Fibroblast of the aortic adventitia (primary cell): ENCODE measurements at regions not wholly inside any gene's neighbourhood (a gene's known extent, or its start where the extent isn't known, plus 50 kb on each side); places are given as distances from the start of the nearest gene placed in this dataset.

Experiments used
- DNase-seq: peaks from one replicate; pipeline ENCODE4 v3.0.0-alpha.2; 2010; ENCODE audit warnings: low read depth
- H3K4me3 ChIP-seq: 2 replicates; pipeline ENCODE4 v1.5.1; 2011; ENCODE audit warnings: low read depth, mild to moderate bottlenecking, control low read depth, low read length, moderate library complexity
- TF ChIP-seq, protein P1 (sequence below): IDR thresholded peaks from 2 replicates; pipeline ENCODE4 v1.5.1; 2011; ENCODE audit warnings: mild to moderate bottlenecking, low read length, control low read depth, inconsistent platforms; ENCODE audit not compliant: insufficient read depth

DNA sequence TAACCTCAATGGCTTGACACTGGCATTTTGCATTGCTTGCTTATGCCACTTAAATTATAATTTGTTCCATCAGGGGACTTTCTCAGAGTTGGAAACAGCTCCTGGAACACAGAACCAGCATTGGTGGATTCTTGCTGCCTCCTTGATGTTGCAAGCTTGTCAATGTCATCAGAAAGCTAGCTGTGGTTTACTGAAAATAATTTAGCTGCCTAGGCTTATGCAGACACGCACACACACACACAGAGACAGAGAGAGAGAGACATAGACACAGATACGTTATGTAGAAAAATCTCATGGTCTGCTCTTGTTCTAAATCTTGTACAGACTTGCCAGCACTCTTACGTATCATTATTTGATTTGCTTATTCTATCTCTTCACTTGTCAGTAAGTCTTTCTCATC, 78.0 kb downstream of the HMHB1 start:
- peak; percentile 50 for DNase-seq
- TF ChIP-seq, protein P1, sequence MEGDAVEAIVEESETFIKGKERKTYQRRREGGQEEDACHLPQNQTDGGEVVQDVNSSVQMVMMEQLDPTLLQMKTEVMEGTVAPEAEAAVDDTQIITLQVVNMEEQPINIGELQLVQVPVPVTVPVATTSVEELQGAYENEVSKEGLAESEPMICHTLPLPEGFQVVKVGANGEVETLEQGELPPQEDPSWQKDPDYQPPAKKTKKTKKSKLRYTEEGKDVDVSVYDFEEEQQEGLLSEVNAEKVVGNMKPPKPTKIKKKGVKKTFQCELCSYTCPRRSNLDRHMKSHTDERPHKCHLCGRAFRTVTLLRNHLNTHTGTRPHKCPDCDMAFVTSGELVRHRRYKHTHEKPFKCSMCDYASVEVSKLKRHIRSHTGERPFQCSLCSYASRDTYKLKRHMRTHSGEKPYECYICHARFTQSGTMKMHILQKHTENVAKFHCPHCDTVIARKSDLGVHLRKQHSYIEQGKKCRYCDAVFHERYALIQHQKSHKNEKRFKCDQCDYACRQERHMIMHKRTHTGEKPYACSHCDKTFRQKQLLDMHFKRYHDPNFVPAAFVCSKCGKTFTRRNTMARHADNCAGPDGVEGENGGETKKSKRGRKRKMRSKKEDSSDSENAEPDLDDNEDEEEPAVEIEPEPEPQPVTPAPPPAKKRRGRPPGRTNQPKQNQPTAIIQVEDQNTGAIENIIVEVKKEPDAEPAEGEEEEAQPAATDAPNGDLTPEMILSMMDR, result no peak
- H3K4me3 ChIP-seq, result no peak overlapping the region

DNA sequence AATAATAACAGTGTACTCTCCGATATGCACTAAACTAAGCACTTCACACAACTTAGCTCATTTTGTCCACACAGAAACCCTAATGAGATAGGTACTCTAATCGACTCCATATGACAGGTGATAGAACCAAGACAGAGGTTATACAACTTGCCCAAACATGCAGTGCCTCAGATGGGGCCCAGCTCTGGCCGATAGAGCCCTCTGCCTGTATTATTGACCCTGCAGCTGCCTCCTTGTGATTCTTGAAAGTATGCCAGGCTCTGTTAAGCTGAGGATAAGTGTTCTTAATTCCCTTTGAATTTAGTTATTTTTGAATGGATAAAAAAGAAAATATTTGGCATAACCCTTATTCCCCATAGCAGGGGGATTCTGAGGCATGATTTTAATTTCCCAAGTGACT, 78.5 kb downstream of the HMHB1 start:
- no peak overlapping the region for H3K4me3 ChIP-seq

DNA sequence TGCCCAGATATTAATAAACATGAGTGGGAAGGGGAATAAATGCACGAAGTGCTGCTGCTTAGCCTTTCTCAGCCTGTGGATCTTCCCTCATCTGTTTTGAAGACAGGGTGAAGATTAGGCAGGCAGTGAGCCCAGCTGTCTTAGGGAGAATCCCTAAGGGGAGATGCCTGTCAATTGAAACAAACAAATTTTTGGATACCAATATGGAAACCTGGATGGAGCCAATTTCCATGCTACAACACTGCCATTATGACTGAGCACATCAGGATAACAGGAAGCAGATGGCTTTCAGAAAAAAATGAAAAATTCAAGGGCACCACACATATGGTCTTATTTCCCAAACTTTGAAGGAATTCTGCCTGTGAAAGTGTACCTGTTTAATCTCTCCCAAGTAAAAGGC, 80.3 kb downstream of the HMHB1 start:
- TF ChIP-seq, protein P1, result no peak
- DNase-seq, result no peak
- H3K4me3 ChIP-seq, result no peak overlapping the region

More for the DNA sequence above, 78.5 kb downstream of the HMHB1 start:
- no peak for DNase-seq
- TF ChIP-seq, protein P1, result no peak

DNA sequence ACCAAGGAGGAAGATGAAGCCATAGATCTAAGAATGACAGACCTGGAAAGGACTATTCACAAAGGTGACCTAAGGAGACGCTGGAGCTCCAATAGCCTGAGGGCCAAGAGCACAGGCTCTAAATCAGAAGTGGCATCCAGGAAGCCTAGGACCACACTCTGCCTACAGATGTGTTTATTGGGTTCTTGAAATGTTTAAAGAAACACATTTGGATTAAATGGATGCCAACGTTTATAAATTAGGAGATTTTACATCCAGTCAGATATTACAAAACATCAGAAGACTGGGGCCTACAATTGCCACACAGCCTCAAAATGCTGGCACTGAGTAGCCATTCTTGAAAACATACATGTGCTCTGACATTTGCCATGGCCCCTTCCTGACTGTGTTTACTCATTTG, 80.9 kb downstream of the HMHB1 start:
- TF ChIP-seq, protein P1, result no peak
- H3K4me3 ChIP-seq, result no peak overlapping the region
- no peak for DNase-seq

DNA sequence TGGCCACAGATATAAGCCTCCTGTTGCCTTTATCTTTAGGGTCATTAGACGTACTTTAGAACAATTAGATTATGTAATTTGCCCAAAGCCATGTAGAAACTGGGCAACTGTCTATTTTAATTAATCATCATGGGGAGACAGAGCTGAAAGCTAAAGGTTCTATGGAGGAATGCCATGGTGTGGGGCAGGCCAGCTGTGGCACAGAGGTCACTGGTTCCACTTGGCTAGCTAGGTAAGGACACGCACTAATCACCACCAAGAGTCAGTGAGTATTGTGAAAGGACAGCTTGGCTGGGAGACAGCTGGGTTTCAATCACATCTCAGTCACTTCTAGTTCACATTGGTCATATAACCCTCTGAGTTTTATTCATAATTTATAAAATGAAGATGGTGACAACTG, 81.7 kb downstream of the HMHB1 start:
- H3K4me3 ChIP-seq, result no peak overlapping the region
- no peak for DNase-seq
- TF ChIP-seq, protein P1, result no peak

DNA sequence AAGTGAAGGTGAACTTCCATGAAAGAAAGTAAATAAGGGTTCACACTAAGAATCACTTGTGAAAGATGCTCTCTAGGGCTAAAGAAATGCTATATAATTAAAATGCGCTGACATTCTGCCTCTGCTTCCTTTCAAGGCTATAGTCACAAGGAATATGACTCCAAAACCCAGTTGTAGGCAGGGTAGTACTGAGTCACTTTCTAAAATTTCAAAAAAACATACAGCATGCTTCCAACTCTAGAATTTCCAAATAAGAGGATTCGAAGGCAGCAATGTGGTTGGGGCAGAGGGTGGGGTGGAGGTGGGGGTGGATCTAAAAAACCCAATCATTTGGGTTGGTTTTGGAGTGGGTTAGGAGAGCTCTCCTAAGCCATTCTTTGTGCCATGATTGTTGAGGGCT, 84.6 kb downstream of the HMHB1 start:
- TF ChIP-seq, protein P1, result no peak
- DNase-seq, result no peak
- H3K4me3 ChIP-seq, result no peak overlapping the region

DNA sequence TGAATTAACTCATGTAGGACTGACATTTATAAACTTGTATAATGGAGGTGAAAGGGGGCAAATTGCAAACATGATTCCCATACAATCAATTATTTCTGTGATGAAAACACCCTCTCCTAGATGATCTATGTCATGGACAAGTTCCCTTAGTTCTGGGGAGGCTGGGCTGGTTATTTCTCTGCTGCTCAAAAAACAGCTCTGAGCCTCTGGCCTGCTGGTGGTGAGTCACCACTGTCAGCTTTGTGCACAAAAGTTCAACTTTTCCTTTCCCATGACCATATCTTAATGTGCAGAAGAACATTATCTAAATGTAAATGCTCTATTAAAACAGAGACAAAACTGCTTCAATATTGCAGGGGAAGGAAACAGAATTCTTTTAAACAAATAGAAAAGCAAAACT, 85.0 kb downstream of the HMHB1 start:
- peak; percentile 62 for DNase-seq
- TF ChIP-seq, protein P1, result no peak
- H3K4me3 ChIP-seq, result no peak overlapping the region
